ENCODE measurements at regions not wholly inside any gene's neighbourhood (a gene's known extent, or its start where the extent isn't known, plus 50 kb on each side); places are given as distances from the start of the nearest gene placed in this dataset.
"Not testable (repeated sequence)": the region's sequence is repeated elsewhere in the genome, so short reads cannot be mapped to it uniquely, and the experiment has no call there.

DNA sequence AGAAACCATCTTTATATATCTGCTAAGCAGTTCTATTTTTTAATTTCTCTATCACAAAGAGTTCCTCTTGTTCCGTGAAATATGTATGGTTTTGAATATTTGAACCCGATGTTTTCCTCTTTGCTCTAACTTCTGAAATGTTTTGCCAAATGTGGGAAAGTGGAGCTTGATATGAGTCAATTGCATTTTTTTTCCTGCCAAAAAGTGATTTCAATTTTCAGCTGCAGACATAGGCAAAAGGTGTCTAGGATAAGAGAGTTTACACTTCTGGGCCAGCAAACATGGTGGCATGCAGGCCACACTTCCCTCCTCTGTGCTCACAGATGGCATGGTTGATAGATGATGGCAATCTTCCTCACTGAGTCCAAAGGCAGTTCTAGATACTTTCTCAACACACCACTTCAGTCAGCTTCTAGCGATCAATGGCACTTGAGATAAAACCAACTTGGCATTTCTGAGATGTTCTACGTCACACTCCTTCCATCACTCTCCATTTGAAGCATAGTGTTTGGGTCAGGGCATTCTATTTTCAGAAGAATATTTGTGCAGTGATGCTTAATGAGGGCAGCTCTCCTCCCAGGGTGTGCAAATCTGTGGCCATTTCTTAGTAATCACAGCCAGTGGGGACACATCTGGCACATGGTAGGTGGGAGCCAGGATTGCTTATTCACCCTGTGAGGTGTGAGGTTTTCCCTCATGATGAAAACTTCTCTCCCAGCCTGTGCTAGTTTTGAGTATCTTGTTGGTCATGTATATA lies 54.4 kb upstream of the SCAF4 start:
- Histone ChIP-seq H3F3A (ENCODE audit: control insufficient read depth, insufficient read depth) (no peaks in the 10 kb centered on the region), H3K9me2 (replicated peaks; ENCODE audit: control insufficient read depth, low read length) (no peaks in the 10 kb centered on the region), H3K27me3 (ENCODE audit: control insufficient read depth, low read length) (no peaks in the 10 kb centered on the region), H3K79me2 (ENCODE audit: control insufficient read depth, low read length) (no peaks in the 10 kb centered on the region), H3K9me3 (ENCODE audit: control insufficient read depth, insufficient read depth, low read length) (peaks cover 4% of the 10 kb centered on the region; the same call in 1 of the 2 replicates), H3K36me3 (ENCODE audit: control insufficient read depth, low read length) (no peaks in the 10 kb centered on the region), H3K4me3 (ENCODE audit: low read length) (peak overlapping the region; percentile 1; the same call in 1 of the 2 replicates), H4K20me1 (ENCODE audit: control insufficient read depth, insufficient read depth, low read depth, low read length) (no peaks in the 10 kb centered on the region), H3K27ac (ENCODE audit: low read depth, low read length) (peak overlapping the region; percentile 56; the same call in 1 of the 2 replicates), H3K4me1 (ENCODE audit: control insufficient read depth, low read length) (peaks cover 40% of the 10 kb centered on the region), H3K4me2 (ENCODE audit: low read length) (peak overlapping the region; percentile 2; the same call in 1 of the 2 replicates)
- no peak for TF ChIP-seq EZH2phosphoT487 (IDR thresholded peaks at IDR 0.05; ENCODE audit: borderline replicate concordance, low read length)
- TF ChIP-seq, protein P1, sequence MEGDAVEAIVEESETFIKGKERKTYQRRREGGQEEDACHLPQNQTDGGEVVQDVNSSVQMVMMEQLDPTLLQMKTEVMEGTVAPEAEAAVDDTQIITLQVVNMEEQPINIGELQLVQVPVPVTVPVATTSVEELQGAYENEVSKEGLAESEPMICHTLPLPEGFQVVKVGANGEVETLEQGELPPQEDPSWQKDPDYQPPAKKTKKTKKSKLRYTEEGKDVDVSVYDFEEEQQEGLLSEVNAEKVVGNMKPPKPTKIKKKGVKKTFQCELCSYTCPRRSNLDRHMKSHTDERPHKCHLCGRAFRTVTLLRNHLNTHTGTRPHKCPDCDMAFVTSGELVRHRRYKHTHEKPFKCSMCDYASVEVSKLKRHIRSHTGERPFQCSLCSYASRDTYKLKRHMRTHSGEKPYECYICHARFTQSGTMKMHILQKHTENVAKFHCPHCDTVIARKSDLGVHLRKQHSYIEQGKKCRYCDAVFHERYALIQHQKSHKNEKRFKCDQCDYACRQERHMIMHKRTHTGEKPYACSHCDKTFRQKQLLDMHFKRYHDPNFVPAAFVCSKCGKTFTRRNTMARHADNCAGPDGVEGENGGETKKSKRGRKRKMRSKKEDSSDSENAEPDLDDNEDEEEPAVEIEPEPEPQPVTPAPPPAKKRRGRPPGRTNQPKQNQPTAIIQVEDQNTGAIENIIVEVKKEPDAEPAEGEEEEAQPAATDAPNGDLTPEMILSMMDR (IDR thresholded peaks at IDR 0.05; ENCODE audit: low read depth, low read length, poor library complexity, severe bottlenecking), result no peak

- H3K4me3 ChIP-seq (ENCODE audit: low read length); H3K79me2 ChIP-seq (ENCODE audit: control insufficient read depth, low read length): not testable (repeated sequence)
- TF ChIP-seq, protein P1 (IDR thresholded peaks at IDR 0.05; ENCODE audit: low read depth, low read length, poor library complexity, severe bottlenecking), result peak; percentile 86
These were observed 53.6 kb upstream of the SCAF4 start for GRCh38 chr21:31785237-31786163.

DNA sequence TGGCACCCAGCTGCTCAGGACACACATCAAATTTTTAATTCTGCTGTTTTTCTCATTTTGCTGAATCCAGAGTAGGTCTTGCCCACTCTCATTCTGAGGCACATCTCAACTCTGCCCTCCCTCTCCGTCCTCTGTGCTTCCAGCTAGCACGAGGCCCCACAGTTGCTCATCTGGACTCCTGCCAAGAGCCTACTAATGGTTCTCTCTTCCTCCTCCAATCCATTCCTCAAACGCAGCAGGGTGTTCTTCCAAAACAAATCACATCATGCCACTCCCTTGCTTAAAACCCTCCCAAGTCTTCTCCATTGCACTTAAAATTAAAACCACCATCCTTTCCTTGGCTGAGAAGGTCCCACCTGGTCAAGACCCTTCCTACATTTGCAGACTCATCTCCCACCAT lies 49.8 kb upstream of the SCAF4 start:
- TF ChIP-seq EZH2phosphoT487 (IDR thresholded peaks at IDR 0.05; ENCODE audit: borderline replicate concordance, low read length), result no peak
- TF ChIP-seq, protein P1 (IDR thresholded peaks at IDR 0.05; ENCODE audit: low read depth, low read length, poor library complexity, severe bottlenecking), result no peak
- Histone ChIP-seq H3K79me2 (ENCODE audit: control insufficient read depth, low read length) (no peaks in the 10 kb centered on the region), H3K27me3 (ENCODE audit: control insufficient read depth, low read length) (no peaks in the 10 kb centered on the region), H3K4me3 (ENCODE audit: low read length) (no peak overlapping the region), H3K27ac (ENCODE audit: low read depth, low read length) (no peak overlapping the region), H4K20me1 (ENCODE audit: control insufficient read depth, insufficient read depth, low read depth, low read length) (no peaks in the 10 kb centered on the region), H3K9me3 (ENCODE audit: control insufficient read depth, insufficient read depth, low read length) (no peaks in the 10 kb centered on the region), H3K4me1 (ENCODE audit: control insufficient read depth, low read length) (peaks cover 36% of the 10 kb centered on the region), H3K4me2 (ENCODE audit: low read length) (peak overlapping the region; percentile 25), H3F3A (ENCODE audit: control insufficient read depth, insufficient read depth) (peaks cover 4% of the 10 kb centered on the region; the same call in 1 of the 2 replicates), H3K9me2 (replicated peaks; ENCODE audit: control insufficient read depth, low read length) (no peaks in the 10 kb centered on the region), H3K36me3 (ENCODE audit: control insufficient read depth, low read length) (no peaks in the 10 kb centered on the region)

More at GRCh38 chr21:31785237-31786163, 53.6 kb upstream of the SCAF4 start:
- not testable (repeated sequence) for H3K27me3 ChIP-seq (ENCODE audit: control insufficient read depth, low read length); H4K20me1 ChIP-seq (ENCODE audit: control insufficient read depth, insufficient read depth, low read depth, low read length); H3K36me3 ChIP-seq (ENCODE audit: control insufficient read depth, low read length); H3F3A ChIP-seq (ENCODE audit: control insufficient read depth, insufficient read depth); H3K27ac ChIP-seq (ENCODE audit: low read depth, low read length); H3K9me2 ChIP-seq (replicated peaks; ENCODE audit: control insufficient read depth, low read length); H3K9me3 ChIP-seq (ENCODE audit: control insufficient read depth, insufficient read depth, low read length)
- Histone ChIP-seq H3K4me2 (ENCODE audit: low read length) (peak overlapping the region; percentile 9; the same call in 1 of the 2 replicates), H3K4me1 (ENCODE audit: control insufficient read depth, low read length) (peaks cover 48% of the 10 kb centered on the region)

Data from DOHH2 (cell line).